PC-9 (cell line): ENCODE measurements at regions not wholly inside any gene's neighbourhood (a gene's known extent, or its start where the extent isn't known, plus 50 kb on each side); places are given as distances from the start of the nearest gene placed in this dataset.
"Not testable (repeated sequence)": the region's sequence is repeated elsewhere in the genome, so short reads cannot be mapped to it uniquely, and the experiment has no call there.

Experiments
- EZH2 ChIP-seq: fragments of 200-600 bp; sonication (generic); IDR thresholded peaks from 2 replicates; pipeline ENCODE4 v1.8.0; 2017; ENCODE audit warnings: antibody characterized with exemption, low read depth
- TF ChIP-seq, protein P1 (sequence below): fragments of 200-600 bp; sonication (generic); conservative IDR thresholded peaks from 2 replicates; pipeline ENCODE4 v1.6.1; 2017; ENCODE audit warnings: mixed run types, antibody characterized with exemption, mild to moderate bottlenecking, moderate library complexity

DNA sequence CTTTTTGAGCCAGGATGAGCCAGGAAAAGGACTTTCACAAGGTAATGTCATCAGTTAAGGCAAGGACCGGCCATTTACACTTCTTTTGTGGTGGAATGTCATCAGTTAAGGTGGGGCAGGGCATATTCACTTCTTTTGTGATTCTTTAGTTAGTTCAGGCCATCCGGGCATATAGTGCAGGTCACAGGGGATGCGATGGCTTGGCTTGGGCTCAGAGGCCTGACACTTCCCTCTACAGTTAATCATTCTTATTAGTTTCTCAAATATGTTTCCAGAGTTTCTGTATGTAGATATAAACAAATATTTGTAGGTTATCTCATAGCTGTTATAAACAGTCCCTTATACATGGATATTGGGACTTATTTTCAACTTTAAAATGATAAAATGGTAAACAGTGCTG, 326.5 kb downstream of the PCDH11X start:
- TF ChIP-seq EZH2: not testable (repeated sequence)
- TF ChIP-seq, protein P1, sequence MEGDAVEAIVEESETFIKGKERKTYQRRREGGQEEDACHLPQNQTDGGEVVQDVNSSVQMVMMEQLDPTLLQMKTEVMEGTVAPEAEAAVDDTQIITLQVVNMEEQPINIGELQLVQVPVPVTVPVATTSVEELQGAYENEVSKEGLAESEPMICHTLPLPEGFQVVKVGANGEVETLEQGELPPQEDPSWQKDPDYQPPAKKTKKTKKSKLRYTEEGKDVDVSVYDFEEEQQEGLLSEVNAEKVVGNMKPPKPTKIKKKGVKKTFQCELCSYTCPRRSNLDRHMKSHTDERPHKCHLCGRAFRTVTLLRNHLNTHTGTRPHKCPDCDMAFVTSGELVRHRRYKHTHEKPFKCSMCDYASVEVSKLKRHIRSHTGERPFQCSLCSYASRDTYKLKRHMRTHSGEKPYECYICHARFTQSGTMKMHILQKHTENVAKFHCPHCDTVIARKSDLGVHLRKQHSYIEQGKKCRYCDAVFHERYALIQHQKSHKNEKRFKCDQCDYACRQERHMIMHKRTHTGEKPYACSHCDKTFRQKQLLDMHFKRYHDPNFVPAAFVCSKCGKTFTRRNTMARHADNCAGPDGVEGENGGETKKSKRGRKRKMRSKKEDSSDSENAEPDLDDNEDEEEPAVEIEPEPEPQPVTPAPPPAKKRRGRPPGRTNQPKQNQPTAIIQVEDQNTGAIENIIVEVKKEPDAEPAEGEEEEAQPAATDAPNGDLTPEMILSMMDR: not testable (repeated sequence)
